Muscle layer of colon (tissue), 2 donors: ENCODE measurements at regions not wholly inside any gene's neighbourhood (a gene's known extent, or its start where the extent isn't known, plus 50 kb on each side); places are given as distances from the start of the nearest gene placed in this dataset.
"Not testable (repeated sequence)": the region's sequence is repeated elsewhere in the genome, so short reads cannot be mapped to it uniquely, and the experiment has no call there.

ENCODE experiments used
- H3K27ac ChIP-seq: one replicate; pipeline ENCODE4 v1.7.0; 2013; ENCODE audit warnings: low read depth, mild to moderate bottlenecking, low read length, moderate library complexity
- H3K27me3 ChIP-seq, 2 donors: one replicate each; pipeline ENCODE4 v1.7.0; 2013; ENCODE audit warnings: low read length in 2 of 2, mild to moderate bottlenecking in 2 of 2; ENCODE audit not compliant: insufficient read depth in 2 of 2, control insufficient read depth in 1 of 2
- H3K36me3 ChIP-seq: one replicate; pipeline ENCODE4 v1.7.0; 2013; ENCODE audit warnings: mild to moderate bottlenecking, low read length; ENCODE audit not compliant: insufficient read depth
- H3K4me1 ChIP-seq: one replicate; pipeline ENCODE4 v1.7.0; 2013; ENCODE audit warnings: mild to moderate bottlenecking, low read length; ENCODE audit not compliant: insufficient read depth
- H3K4me3 ChIP-seq, 2 donors: one replicate each; pipeline ENCODE4 v1.7.0; 2013; ENCODE audit warnings: low read length in 2 of 2, low read depth in 1 of 2, mild to moderate bottlenecking in 1 of 2, moderate library complexity in 1 of 2
- H3K9ac ChIP-seq: one replicate; pipeline ENCODE4 v1.7.0; 2013; ENCODE audit warnings: low read length
- H3K9me3 ChIP-seq: one replicate; pipeline ENCODE4 v1.7.0; 2013; ENCODE audit warnings: mild to moderate bottlenecking, low read length
- donor health status: abdominal sarcoma.
- donor health status: Adenocarcinoma of cecum.

GRCh38 chr12:83603106-83603505 lies 916.4 kb downstream of the TMTC2 start:
- no peak overlapping the region for H3K4me3 ChIP-seq
- no peak overlapping the region for H3K27ac ChIP-seq
- no peak overlapping the region for H3K9ac ChIP-seq
- H3K9me3 ChIP-seq = no peaks in the 10 kb centered on the region
- H3K4me1 ChIP-seq = no peaks in the 10 kb centered on the region
- H3K36me3 ChIP-seq = no peaks in the 10 kb centered on the region
- no peaks in the 10 kb centered on the region for H3K27me3 ChIP-seq

GRCh38 chr12:83575326-83575725 lies 888.6 kb downstream of the TMTC2 start:
- Histone ChIP-seq H3K4me3 (no peak overlapping the region), H3K36me3 (no peaks in the 10 kb centered on the region), H3K9me3 (no peaks in the 10 kb centered on the region), H3K27ac (no peak overlapping the region), H3K27me3 (no peaks in the 10 kb centered on the region), H3K9ac (no peak overlapping the region), H3K4me1 (no peaks in the 10 kb centered on the region)

- Histone ChIP-seq H3K4me1 (no peaks in the 10 kb centered on the region), H3K27ac (no peak overlapping the region), H3K27me3 (no peaks in the 10 kb centered on the region), H3K9me3 (no peaks in the 10 kb centered on the region), H3K9ac (no peak overlapping the region), H3K4me3 (no peak overlapping the region), H3K36me3 (no peaks in the 10 kb centered on the region)
Measured at GRCh38 chr12:83574142-83574541, 887.4 kb downstream of the TMTC2 start.

GRCh38 chr12:83573671-83574070 lies 887.0 kb downstream of the TMTC2 start:
- no peaks in the 10 kb centered on the region for H3K4me1 ChIP-seq

GRCh38 chr12:83559650-83560049 lies 872.9 kb downstream of the TMTC2 start:
- no peaks in the 10 kb centered on the region for H3K27me3 ChIP-seq
- no peak overlapping the region for H3K4me3 ChIP-seq
- peaks cover 14% of the 10 kb centered on the region for H3K4me1 ChIP-seq
- H3K9me3 ChIP-seq = no peaks in the 10 kb centered on the region
- H3K9ac ChIP-seq = no peak overlapping the region
- no peaks in the 10 kb centered on the region for H3K36me3 ChIP-seq
- no peak overlapping the region for H3K27ac ChIP-seq

More at GRCh38 chr12:83573671-83574070, 887.0 kb downstream of the TMTC2 start:
- H3K27me3 ChIP-seq = no peaks in the 10 kb centered on the region
- H3K9me3 ChIP-seq = no peaks in the 10 kb centered on the region
- H3K27ac ChIP-seq = no peak overlapping the region
- no peak overlapping the region for H3K4me3 ChIP-seq
- no peak overlapping the region for H3K9ac ChIP-seq
- no peaks in the 10 kb centered on the region for H3K36me3 ChIP-seq

- H3K4me1 ChIP-seq = peaks cover 14% of the 10 kb centered on the region
- not testable (repeated sequence) for H3K9ac ChIP-seq
Measured at GRCh38 chr12:83556040-83556439, 869.3 kb downstream of the TMTC2 start.

GRCh38 chr12:83541446-83541845 lies 854.7 kb downstream of the TMTC2 start:
- Histone ChIP-seq H3K9ac (no peak overlapping the region), H3K27me3 (no peaks in the 10 kb centered on the region), H3K36me3 (no peaks in the 10 kb centered on the region), H3K4me3 (no peak overlapping the region), H3K9me3 (no peaks in the 10 kb centered on the region), H3K4me1 (peaks cover 13% of the 10 kb centered on the region), H3K27ac (no peak overlapping the region)

More at GRCh38 chr12:83556040-83556439, 869.3 kb downstream of the TMTC2 start:
- not testable (repeated sequence) for H3K27ac ChIP-seq, H3K9me3 ChIP-seq, H3K4me3 ChIP-seq, H3K36me3 ChIP-seq, H3K27me3 ChIP-seq

GRCh38 chr12:83538361-83538965 lies 851.8 kb downstream of the TMTC2 start:
- peaks cover 13% of the 10 kb centered on the region for H3K4me1 ChIP-seq
- H3K27me3 ChIP-seq = no peaks in the 10 kb centered on the region
- H3K36me3 ChIP-seq = no peaks in the 10 kb centered on the region
- H3K27ac ChIP-seq = peak overlapping the region; percentile 41
- H3K9me3 ChIP-seq = no peaks in the 10 kb centered on the region
- H3K4me3 ChIP-seq = no peak overlapping the region
- no peak overlapping the region for H3K9ac ChIP-seq

- H3K36me3 ChIP-seq = no peaks in the 10 kb centered on the region
- no peak overlapping the region for H3K27ac ChIP-seq
- no peak overlapping the region for H3K9ac ChIP-seq
- H3K9me3 ChIP-seq = no peaks in the 10 kb centered on the region
- H3K27me3 ChIP-seq = no peaks in the 10 kb centered on the region
- H3K4me1 ChIP-seq = peaks cover 13% of the 10 kb centered on the region
- H3K4me3 ChIP-seq = no peak overlapping the region
Measured at GRCh38 chr12:83537428-83538053, 850.8 kb downstream of the TMTC2 start.

GRCh38 chr12:83536496-83536895 lies 849.8 kb downstream of the TMTC2 start:
- Histone ChIP-seq H3K9ac (no peak overlapping the region), H3K4me1 (peaks cover 13% of the 10 kb centered on the region), H3K27me3 (no peaks in the 10 kb centered on the region), H3K9me3 (no peaks in the 10 kb centered on the region), H3K27ac (no peak overlapping the region), H3K4me3 (no peak overlapping the region), H3K36me3 (no peaks in the 10 kb centered on the region)

GRCh38 chr12:83528571-83528970 lies 841.9 kb downstream of the TMTC2 start:
- Histone ChIP-seq H3K9me3 (no peaks in the 10 kb centered on the region), H3K27ac (no peak overlapping the region), H3K4me1 (peaks cover 4% of the 10 kb centered on the region), H3K27me3 (no peaks in the 10 kb centered on the region), H3K4me3 (no peak overlapping the region), H3K36me3 (no peaks in the 10 kb centered on the region), H3K9ac (no peak overlapping the region)

- no peak overlapping the region for H3K27ac ChIP-seq
- no peak overlapping the region for H3K9ac ChIP-seq
- no peaks in the 10 kb centered on the region for H3K27me3 ChIP-seq
- H3K4me3 ChIP-seq = no peak overlapping the region
- H3K4me1 ChIP-seq = peaks cover 4% of the 10 kb centered on the region
- no peaks in the 10 kb centered on the region for H3K36me3 ChIP-seq
- H3K9me3 ChIP-seq = no peaks in the 10 kb centered on the region
Measured at GRCh38 chr12:83527810-83528209, 841.1 kb downstream of the TMTC2 start.
